Upper lobe of left lung (tissue), 6 donors: ENCODE measurements at regions not wholly inside any gene's neighbourhood (a gene's known extent, or its start where the extent isn't known, plus 50 kb on each side); places are given as distances from the start of the nearest gene placed in this dataset.

Experiments
- ATAC-seq, 2 donors: fragments of 200-7000 bp; cut with Tn5 transposase; one replicate each; pipeline ENCODE4 v1.9.1; 2022; ENCODE audit warnings: mild to moderate bottlenecking in 2 of 2, moderate library complexity in 2 of 2; ENCODE audit not compliant: low FRiP score in 2 of 2
- DNase-seq, 2 donors: peaks; one replicate each; pipeline ENCODE4 v3.0.0-alpha.2; 2019 to 2020
- H3K27ac ChIP-seq, 4 donors: fragments of 200-600 bp; sonication (generic); one replicate each; pipeline ENCODE4 v1.5.1; 2016 to 2019
- H3K27me3 ChIP-seq, 4 donors: fragments of 200-600 bp; sonication (generic); one replicate each; pipeline ENCODE4 v1.5.1; 2017 to 2019
- H3K36me3 ChIP-seq, 4 donors: fragments of 200-600 bp; sonication (generic); one replicate each; pipeline ENCODE4 v1.5.1; 2016 to 2019
- H3K4me1 ChIP-seq, 4 donors: fragments of 200-600 bp; sonication (generic); one replicate each; pipeline ENCODE4 v1.5.1; 2018 to 2019
- H3K4me3 ChIP-seq, 4 donors: fragments of 200-600 bp; sonication (generic); one replicate each; pipeline ENCODE4 v1.5.1; 2017 to 2019; ENCODE audit warnings: mild to moderate bottlenecking in 2 of 4, moderate library complexity in 1 of 4
- H3K9me3 ChIP-seq, 4 donors: fragments of 200-600 bp; sonication (generic); one replicate each; pipeline ENCODE4 v1.5.1; 2018 to 2019
- CTCF ChIP-seq, 6 experiments: fragments of 450-650 bp in 4 of 6; fragments of 200-600 bp in 2 of 6; sonication (generic) in 2 of 6; IDR thresholded peaks; one replicate each; pipeline ENCODE4 v1.5.1; 2016 to 2019; ENCODE audit warnings: antibody characterized with exemption in 6 of 6
- EP300 ChIP-seq, 4 donors: sonication (generic); formaldehyde crosslinking; IDR thresholded peaks; one replicate each; pipeline ENCODE4 v1.5.1; 2017; ENCODE audit warnings: antibody characterized with exemption in 4 of 4, control low read depth in 2 of 4
- POLR2A ChIP-seq, 4 donors: fragments of 450-650 bp; IDR thresholded peaks; one replicate each; pipeline ENCODE4 v1.5.1; 2016 to 2017; ENCODE audit warnings: antibody characterized with exemption in 4 of 4, mild to moderate bottlenecking in 2 of 4
- POLR2AphosphoS5 ChIP-seq, 2 donors: sonication (generic); formaldehyde crosslinking; IDR thresholded peaks; one replicate each; pipeline ENCODE4 v1.5.1; 2017; ENCODE audit warnings: antibody characterized with exemption in 2 of 2
- WGBS, 2 donors: methylation state at CpG; one replicate each; pipeline ENCODE4 v1.1.5; 2017 to 2018; 5-methylcytosine and 5-hydroxymethylcytosine counted together
- donor health status: DM: no; HTN: no; CAD: no; lungs with moderate emphysema.
- donor health status: DM: no; HTN: yes; CAD: no; lungs with severe emphysema.

GRCh38 chr20:24787621-24788020, 161.4 kb upstream of the CST7 start:
- 92 to 96% methylated on average over 6 to 8 of the region's 8 CpGs for WGBS, 2 donors
- Histone ChIP-seq H3K27ac (no peak overlapping the region), H3K27me3 (no peaks in the 10 kb centered on the region), H3K36me3 (no peaks in the 10 kb centered on the region), H3K4me1 (peaks cover 10 to 15% (median 11%) of the 10 kb centered on the region in 4 donors), H3K9me3 (no peaks in the 10 kb centered on the region), H3K4me3 (no peak overlapping the region)
- no peak for TF ChIP-seq POLR2A (IDR thresholded peaks at IDR 0.05)
- no peak for TF ChIP-seq POLR2AphosphoS5 (IDR thresholded peaks at IDR 0.05)
- TF ChIP-seq CTCF (IDR thresholded peaks at IDR 0.05), result no peak
- no peak for TF ChIP-seq EP300 (IDR thresholded peaks at IDR 0.05)
- ATAC-seq, result no peak
- DNase-seq, result no peak

- Histone ChIP-seq H3K36me3 (no peaks in the 10 kb centered on the region), H3K27ac (no peak overlapping the region), H3K27me3 (no peaks in the 10 kb centered on the region), H3K9me3 (no peaks in the 10 kb centered on the region), H3K4me1 (peaks cover 7 to 11% (median 10%) of the 10 kb centered on the region in 4 donors), H3K4me3 (no peak overlapping the region)
- DNase-seq, result no peak
- 60 to 74% methylated on average over 1 to 4 of the region's 4 CpGs for WGBS, 2 donors
- TF ChIP-seq POLR2AphosphoS5 (IDR thresholded peaks at IDR 0.05) (no peak), POLR2A (IDR thresholded peaks at IDR 0.05) (no peak), CTCF (IDR thresholded peaks at IDR 0.05) (no peak), EP300 (IDR thresholded peaks at IDR 0.05) (no peak)
- no peak for ATAC-seq
Observed at GRCh38 chr20:24789877-24790276, 159.2 kb upstream of the CST7 start.

GRCh38 chr20:24790746-24791283, 158.3 kb upstream of the CST7 start:
- 80 to 88% methylated on average over 6 to 13 of the region's 13 CpGs for WGBS, 2 donors
- Histone ChIP-seq H3K27me3 (no peaks in the 10 kb centered on the region), H3K27ac (no peak overlapping the region), H3K4me1 (peaks cover 0 to 3% (median under 1%) of the 10 kb centered on the region in 4 donors), H3K9me3 (no peaks in the 10 kb centered on the region), H3K4me3 (no peak overlapping the region), H3K36me3 (no peaks in the 10 kb centered on the region)
- TF ChIP-seq POLR2A (IDR thresholded peaks at IDR 0.05) (no peak), EP300 (IDR thresholded peaks at IDR 0.05) (no peak)
- ATAC-seq, result no peak
- DNase-seq, result no peak

- Histone ChIP-seq H3K27me3 (no peaks in the 10 kb centered on the region), H3K4me1 (no peaks in the 10 kb centered on the region), H3K4me3 (no peak overlapping the region), H3K27ac (no peak overlapping the region), H3K36me3 (no peaks in the 10 kb centered on the region), H3K9me3 (no peaks in the 10 kb centered on the region)
- no peak for DNase-seq
- no peak for TF ChIP-seq POLR2AphosphoS5 (IDR thresholded peaks at IDR 0.05)
- TF ChIP-seq POLR2A (IDR thresholded peaks at IDR 0.05), result no peak
- TF ChIP-seq CTCF (IDR thresholded peaks at IDR 0.05), result no peak
- no peak for TF ChIP-seq EP300 (IDR thresholded peaks at IDR 0.05)
- 83 to 91% methylated on average over 2 of the region's 2 CpGs for WGBS, 2 donors
- no peak for ATAC-seq
Observed at GRCh38 chr20:24791953-24792352, 157.1 kb upstream of the CST7 start.

GRCh38 chr20:24792641-24793495, 156.2 kb upstream of the CST7 start:
- DNase-seq (no peak), ATAC-seq (no peak)
- H3K27me3 ChIP-seq, result no peaks in the 10 kb centered on the region
- TF ChIP-seq POLR2AphosphoS5 (IDR thresholded peaks at IDR 0.05) (no peak), CTCF (IDR thresholded peaks at IDR 0.05) (no peak), POLR2A (IDR thresholded peaks at IDR 0.05) (no peak), EP300 (IDR thresholded peaks at IDR 0.05) (no peak)
- no peaks in the 10 kb centered on the region for H3K36me3 ChIP-seq
- H3K9me3 ChIP-seq, result no peaks in the 10 kb centered on the region
- H3K4me1 ChIP-seq, result no peaks in the 10 kb centered on the region
- no peak overlapping the region for H3K27ac ChIP-seq
- H3K4me3 ChIP-seq, result no peak overlapping the region
- 83 to 91% methylated on average over 18 to 24 of the region's 24 CpGs for WGBS, 2 donors
